ENCODE measurements at regions not wholly inside any gene's neighbourhood (a gene's known extent, or its start where the extent isn't known, plus 50 kb on each side); places are given as distances from the start of the nearest gene placed in this dataset.

GRCh38 chr1:38256072-38256471 is 209.5 kb upstream of the POU3F1 start:
- DNase-seq (ENCODE audit: low spot score) = no peak

- DNase-seq (ENCODE audit: low spot score) = no peak
Observed at GRCh38 chr1:38253314-38253713, 206.7 kb upstream of the POU3F1 start.

- DNase-seq (ENCODE audit: low spot score) = no peak
Observed at GRCh38 chr1:38250356-38250755, 203.8 kb upstream of the POU3F1 start.

GRCh38 chr1:38249001-38249400 is 202.4 kb upstream of the POU3F1 start:
- DNase-seq (ENCODE audit: low spot score) = no peak

GRCh38 chr1:38246955-38247952 is 200.7 kb upstream of the POU3F1 start:
- DNase-seq (ENCODE audit: low spot score) = no peak

- DNase-seq (ENCODE audit: low spot score) = no peak
Observed at GRCh38 chr1:38244218-38244845, 197.7 kb upstream of the POU3F1 start.

- no peak for DNase-seq (ENCODE audit: low spot score)
Observed at GRCh38 chr1:38243106-38243505, 196.5 kb upstream of the POU3F1 start.

GRCh38 chr1:38242506-38242905 is 195.9 kb upstream of the POU3F1 start:
- no peak for DNase-seq (ENCODE audit: low spot score)

- DNase-seq (ENCODE audit: low spot score) = no peak
Observed at GRCh38 chr1:38241594-38242334, 195.2 kb upstream of the POU3F1 start.

GRCh38 chr1:38240618-38241017 is 194.0 kb upstream of the POU3F1 start:
- DNase-seq (ENCODE audit: low spot score) = no peak

GRCh38 chr1:38239258-38239835 is 192.8 kb upstream of the POU3F1 start:
- DNase-seq (ENCODE audit: low spot score) = no peak

- no peak for DNase-seq (ENCODE audit: low spot score)
Observed at GRCh38 chr1:38238294-38238693, 191.7 kb upstream of the POU3F1 start.

- no peak for DNase-seq (ENCODE audit: low spot score)
Observed at GRCh38 chr1:38235705-38236104, 189.1 kb upstream of the POU3F1 start.

- DNase-seq (ENCODE audit: low spot score) = no peak
Observed at GRCh38 chr1:38231941-38232340, 185.3 kb upstream of the POU3F1 start.

- DNase-seq (ENCODE audit: low spot score) = no peak
Observed at GRCh38 chr1:38228718-38229117, 182.1 kb upstream of the POU3F1 start.

- DNase-seq (ENCODE audit: low spot score) = no peak
Observed at GRCh38 chr1:38225745-38226144, 179.2 kb upstream of the POU3F1 start.

GRCh38 chr1:38223391-38223790 is 176.8 kb upstream of the POU3F1 start:
- DNase-seq (ENCODE audit: low spot score) = no peak

GRCh38 chr1:38222891-38223290 is 176.3 kb upstream of the POU3F1 start:
- no peak for DNase-seq (ENCODE audit: low spot score)

- no peak for DNase-seq (ENCODE audit: low spot score)
Observed at GRCh38 chr1:38221006-38221649, 174.5 kb upstream of the POU3F1 start.

GRCh38 chr1:38217316-38217715 is 170.7 kb upstream of the POU3F1 start:
- no peak for DNase-seq (ENCODE audit: low spot score)

GRCh38 chr1:38213646-38214434 is 167.2 kb upstream of the POU3F1 start:
- no peak for DNase-seq (ENCODE audit: low spot score)
